Mucosa of descending colon (tissue), 3 donors: ENCODE measurements at regions not wholly inside any gene's neighbourhood (a gene's known extent, or its start where the extent isn't known, plus 50 kb on each side); places are given as distances from the start of the nearest gene placed in this dataset.
A peak's percentile ranks its signal among the peaks of the same experiment; 100 is the strongest.

Experiments
- ATAC-seq: fragments of 200-7000 bp; cut with Tn5 transposase; one replicate; pipeline ENCODE4 v1.9.1; 2020; ENCODE audit warnings: mild to moderate bottlenecking, moderate library complexity
- DNase-seq, 3 donors: peaks; one replicate each; pipeline ENCODE4 v3.0.0-alpha.2; 2020
- H3K36me3 ChIP-seq: fragments of 200-600 bp; one replicate; pipeline ENCODE4 v1.8.0; 2021; ENCODE audit warnings: low read depth, mild to moderate bottlenecking
- H3K4me1 ChIP-seq: fragments of 200-600 bp; one replicate; pipeline ENCODE4 v1.8.0; 2021; ENCODE audit warnings: low read depth, mild to moderate bottlenecking
- H3K4me3 ChIP-seq: fragments of 200-600 bp; one replicate; pipeline ENCODE4 v1.8.0; 2021; ENCODE audit warnings: mild to moderate bottlenecking
- H3K9me3 ChIP-seq: fragments of 200-600 bp; one replicate; pipeline ENCODE4 v1.8.0; 2021; ENCODE audit warnings: mild to moderate bottlenecking
- intact Hi-C, 2 donors: fragments of 100-400 bp; cut with DNase I in 1 of 2; cut with micrococcal nuclease in 1 of 2; formaldehyde crosslinking; loops; one replicate each; pipeline versions ENCODE4 v1.11.0 to v1.11.1; 2022; cut with DNase I, micrococcal nuclease
- TF ChIP-seq, protein P1 (sequence below): fragments of 200-600 bp; IDR thresholded peaks from one replicate; pipeline ENCODE4 v1.8.0; 2022; ENCODE audit warnings: antibody characterized with exemption, mild to moderate bottlenecking
- donor health status: DM: no; HTN: no; CAD: no; lungs with moderate emphysema.
- donor health status: DM: no; HTN: no; CAD: no.
- donor health status: DM: no; HTN: yes; CAD: no.

DNA sequence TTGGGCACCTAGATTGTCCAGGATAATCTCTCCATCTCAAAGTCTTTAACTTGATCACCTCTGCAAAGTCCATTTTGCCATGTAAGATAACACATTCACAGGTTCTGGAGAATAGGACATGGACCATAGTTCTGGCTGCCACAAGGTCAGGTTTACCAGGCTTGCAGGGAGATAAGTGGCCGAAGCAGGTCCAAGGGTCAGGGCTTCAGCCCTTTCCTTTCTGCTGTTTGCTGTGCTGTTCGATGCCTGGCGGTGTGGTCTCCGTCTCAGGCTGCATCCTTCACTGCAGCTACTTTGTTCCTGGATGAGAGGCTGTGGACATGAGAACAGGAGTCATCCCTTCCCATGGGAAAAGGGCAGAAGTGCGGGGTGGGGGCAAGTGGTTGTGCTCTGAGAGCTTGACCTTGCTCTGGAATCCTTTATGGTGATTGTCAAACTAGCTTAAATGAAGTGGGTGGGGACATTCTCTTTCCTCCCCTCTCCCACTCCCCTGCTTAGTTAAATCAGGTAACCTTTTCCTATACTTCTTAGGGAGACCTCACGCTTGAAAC is 320.2 kb upstream of the C2CD4B start:
- no peak for ATAC-seq
- no peak for DNase-seq

DNA sequence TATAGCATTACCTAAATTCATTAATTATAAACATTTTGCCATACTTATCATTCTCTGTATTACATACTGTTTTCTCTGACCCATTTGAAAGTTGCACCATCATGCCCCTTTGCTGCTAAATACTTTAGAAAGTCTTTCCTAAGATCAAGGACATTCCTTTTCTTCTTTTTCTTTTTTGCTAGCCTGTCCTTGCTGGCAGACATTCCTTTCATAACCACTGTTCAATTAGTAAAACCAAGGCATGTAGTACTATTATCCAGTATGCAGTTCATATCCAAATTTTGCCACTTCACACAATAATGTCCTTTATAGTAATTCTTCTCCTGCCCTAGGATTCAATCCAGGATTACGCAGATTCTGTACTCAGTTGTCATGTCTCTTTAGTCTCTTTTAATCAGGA is 321.0 kb upstream of the C2CD4B start:
- Histone ChIP-seq H3K4me3 (no peak overlapping the region), H3K9me3 (no peaks in the 10 kb centered on the region), H3K36me3 (no peaks in the 10 kb centered on the region), H3K4me1 (peaks cover 9% of the 10 kb centered on the region)
- TF ChIP-seq, protein P1, sequence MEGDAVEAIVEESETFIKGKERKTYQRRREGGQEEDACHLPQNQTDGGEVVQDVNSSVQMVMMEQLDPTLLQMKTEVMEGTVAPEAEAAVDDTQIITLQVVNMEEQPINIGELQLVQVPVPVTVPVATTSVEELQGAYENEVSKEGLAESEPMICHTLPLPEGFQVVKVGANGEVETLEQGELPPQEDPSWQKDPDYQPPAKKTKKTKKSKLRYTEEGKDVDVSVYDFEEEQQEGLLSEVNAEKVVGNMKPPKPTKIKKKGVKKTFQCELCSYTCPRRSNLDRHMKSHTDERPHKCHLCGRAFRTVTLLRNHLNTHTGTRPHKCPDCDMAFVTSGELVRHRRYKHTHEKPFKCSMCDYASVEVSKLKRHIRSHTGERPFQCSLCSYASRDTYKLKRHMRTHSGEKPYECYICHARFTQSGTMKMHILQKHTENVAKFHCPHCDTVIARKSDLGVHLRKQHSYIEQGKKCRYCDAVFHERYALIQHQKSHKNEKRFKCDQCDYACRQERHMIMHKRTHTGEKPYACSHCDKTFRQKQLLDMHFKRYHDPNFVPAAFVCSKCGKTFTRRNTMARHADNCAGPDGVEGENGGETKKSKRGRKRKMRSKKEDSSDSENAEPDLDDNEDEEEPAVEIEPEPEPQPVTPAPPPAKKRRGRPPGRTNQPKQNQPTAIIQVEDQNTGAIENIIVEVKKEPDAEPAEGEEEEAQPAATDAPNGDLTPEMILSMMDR: no peak
- intact Hi-C loops: no loop called here
- DNase-seq (no peak), ATAC-seq (no peak)

More for the DNA sequence above, 320.2 kb upstream of the C2CD4B start:
- H3K4me1 ChIP-seq: peaks cover 9% of the 10 kb centered on the region
- no peak overlapping the region for H3K4me3 ChIP-seq
- intact Hi-C loops: no loop called here
- TF ChIP-seq, protein P1: no peak
- no peaks in the 10 kb centered on the region for H3K36me3 ChIP-seq
- H3K9me3 ChIP-seq: no peaks in the 10 kb centered on the region

DNA sequence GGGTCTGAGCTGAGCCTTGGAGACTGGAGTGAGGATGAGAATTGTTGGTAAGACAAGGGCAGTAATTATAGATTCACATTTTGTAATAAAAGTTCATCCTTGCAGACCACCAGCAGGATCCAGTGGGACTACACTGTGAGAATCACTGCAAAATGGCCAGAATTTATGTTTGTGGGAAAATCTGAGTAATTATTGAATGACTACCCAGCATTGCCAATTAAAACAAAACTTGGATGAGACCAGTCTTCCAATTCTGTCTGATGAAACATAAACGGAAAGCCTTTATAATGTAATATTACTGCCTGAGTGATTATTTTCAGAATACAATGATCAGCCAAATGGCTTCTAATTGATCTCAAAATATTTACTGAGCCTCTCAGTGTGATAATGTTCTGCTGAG is 323.3 kb upstream of the C2CD4B start:
- Histone ChIP-seq H3K4me1 (peaks cover 2% of the 10 kb centered on the region), H3K9me3 (no peaks in the 10 kb centered on the region), H3K4me3 (no peak overlapping the region), H3K36me3 (no peaks in the 10 kb centered on the region)
- TF ChIP-seq, protein P1: no peak
- ATAC-seq (no peak), DNase-seq (no peak)
- intact Hi-C loops: no loop called here

DNA sequence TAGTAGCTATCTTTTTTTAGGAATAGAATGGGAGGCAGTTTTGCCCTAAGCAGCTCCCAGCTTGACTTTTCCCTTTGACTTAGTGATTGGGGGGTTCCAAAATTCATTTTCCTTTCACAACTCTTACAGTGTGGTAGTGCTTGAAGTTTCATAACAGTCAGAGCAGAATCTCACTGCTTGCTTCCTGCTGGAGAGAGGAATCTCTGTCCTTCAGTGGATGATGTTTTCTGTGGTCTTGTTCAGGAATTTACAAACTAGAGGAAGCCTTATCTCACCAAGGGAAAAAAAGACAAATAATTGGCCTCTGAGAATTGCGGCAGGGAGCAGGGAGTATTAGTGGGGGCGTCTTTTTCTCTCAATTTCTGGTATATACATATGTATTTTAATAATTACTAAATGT is 326.6 kb upstream of the C2CD4B start:
- Histone ChIP-seq H3K4me1 (no peaks in the 10 kb centered on the region), H3K4me3 (no peak overlapping the region), H3K9me3 (no peaks in the 10 kb centered on the region), H3K36me3 (no peaks in the 10 kb centered on the region)
- DNase-seq: no peak
- no peak for ATAC-seq
- TF ChIP-seq, protein P1: no peak
- intact Hi-C loops: no loop called here

DNA sequence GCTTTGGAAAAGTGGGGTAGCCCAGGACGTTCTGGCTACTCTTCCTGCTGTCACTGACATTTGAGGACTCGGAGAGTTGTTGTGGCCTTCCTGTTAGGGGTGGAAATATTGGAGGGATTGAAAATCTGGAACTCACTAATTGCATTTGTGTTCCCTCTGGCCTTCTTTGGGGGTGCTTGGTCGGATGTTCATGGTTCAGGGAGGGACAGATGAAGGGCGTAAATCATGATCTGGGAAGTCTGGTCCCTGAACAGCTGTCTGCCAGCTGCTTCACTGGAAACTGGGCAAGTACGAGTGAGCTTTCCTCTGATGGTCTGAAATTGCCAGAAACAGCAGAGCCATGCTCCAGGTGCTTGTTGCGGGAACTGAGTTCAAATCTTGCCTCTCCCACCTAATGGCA is 327.8 kb upstream of the C2CD4B start:
- no peaks in the 10 kb centered on the region for H3K4me1 ChIP-seq
- no peaks in the 10 kb centered on the region for H3K36me3 ChIP-seq
- intact Hi-C loops: no loop called here
- no peaks in the 10 kb centered on the region for H3K9me3 ChIP-seq
- H3K4me3 ChIP-seq: no peak overlapping the region
- DNase-seq (peak in 1 of 3 donors; percentile 26), ATAC-seq (no peak)
- TF ChIP-seq, protein P1: no peak

DNA sequence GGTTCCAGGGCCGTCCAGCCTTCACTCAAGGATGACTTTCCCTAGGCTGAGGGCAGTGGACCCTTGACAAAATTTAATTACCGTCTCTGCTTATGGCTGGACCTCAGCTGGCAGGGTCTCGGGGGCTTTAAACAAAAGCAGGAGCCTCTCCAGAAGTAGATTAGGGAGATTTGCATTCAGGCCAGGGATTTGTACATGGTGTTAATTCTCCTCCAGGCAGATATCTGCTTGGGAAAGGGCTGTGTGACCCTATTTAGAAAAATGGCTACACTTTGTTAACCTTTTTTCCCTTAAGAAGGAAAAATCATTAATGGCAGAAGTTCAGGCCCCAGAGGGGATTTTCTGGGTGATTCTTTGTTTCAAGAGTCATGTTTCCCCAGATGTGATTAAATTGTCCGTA is 329.1 kb upstream of the C2CD4B start:
- intact Hi-C loops: no loop called here
- Histone ChIP-seq H3K4me3 (no peak overlapping the region), H3K36me3 (no peaks in the 10 kb centered on the region), H3K4me1 (no peaks in the 10 kb centered on the region), H3K9me3 (no peaks in the 10 kb centered on the region)
- no peak for DNase-seq
- TF ChIP-seq, protein P1: no peak
- ATAC-seq: no peak
